BJ (cell line): ENCODE measurements at regions not wholly inside any gene's neighbourhood (a gene's known extent, or its start where the extent isn't known, plus 50 kb on each side); places are given as distances from the start of the nearest gene placed in this dataset.

ENCODE experiments used
- CTCF ChIA-PET: fragments of 350-600 bp; formaldehyde crosslinking; extraction: SDS; loops from one replicate; lab custom pipeline; 2021; ENCODE audit warnings: antibody characterized with exemption, inconsistent platforms; lab: Yijun Ruan, JAX
- POLR2A ChIA-PET: fragments of 300-600 bp; sonication (Branson Sonifier 250); formaldehyde crosslinking; extraction: SDS; loops from one replicate; lab custom pipeline; 2021; ENCODE audit warnings: antibody characterized with exemption; lab: Charles Lee
- DNase-seq: peaks from one replicate; pipeline ENCODE4 v3.0.0-alpha.2; 2011; ENCODE audit warnings: low read depth
- H3K27me3 ChIP-seq: 2 replicates; pipeline ENCODE4 v1.6.0; 2011; ENCODE audit warnings: low read length; ENCODE audit not compliant: control insufficient read depth, insufficient read depth
- H3K36me3 ChIP-seq: 2 replicates; pipeline ENCODE4 v1.5.1; 2011; ENCODE audit warnings: low read length; ENCODE audit not compliant: control insufficient read depth, insufficient read depth
- H3K4me3 ChIP-seq: 2 replicates; pipeline ENCODE4 v1.5.1; 2011; ENCODE audit warnings: low read depth, mild to moderate bottlenecking, control low read depth, low read length
- CTCF ChIP-seq: IDR thresholded peaks from 2 replicates; pipeline ENCODE4 v1.5.1; 2011; ENCODE audit warnings: low read depth, mild to moderate bottlenecking, control low read depth, inconsistent platforms, low read length, moderate library complexity; ENCODE audit not compliant: insufficient read depth

DNA sequence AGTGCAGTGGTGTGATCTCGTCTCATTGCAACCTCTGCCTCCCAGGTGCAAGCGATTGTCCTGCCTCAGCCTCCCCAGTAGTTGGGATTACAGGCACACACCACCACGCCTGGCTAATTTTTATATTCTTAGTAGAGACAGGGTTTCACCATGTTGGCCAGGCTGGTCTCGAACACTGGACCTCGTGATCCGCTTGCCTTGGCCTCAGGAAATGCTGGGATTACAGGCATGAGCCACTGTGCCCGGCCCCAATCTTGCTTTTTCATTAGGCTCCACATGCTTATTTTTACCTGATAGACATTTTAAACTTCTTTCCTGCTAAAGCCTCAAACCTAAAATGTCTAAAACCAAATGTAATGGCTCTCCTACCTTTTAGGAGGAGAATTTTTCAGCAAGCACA is 817.0 kb upstream of the NECTIN3 start:
- TF ChIP-seq CTCF = no peak
- DNase-seq = no peak
- no peaks in the 10 kb centered on the region for H3K36me3 ChIP-seq
- POLR2A ChIA-PET = no interaction called here
- H3K4me3 ChIP-seq = no peak overlapping the region
- CTCF ChIA-PET = interaction anchor here (0.6 kb wide), 1 partner anchor 39 kb away, joined by 3 read pairs; no protein-coding TSS in a partner anchor
- H3K27me3 ChIP-seq = no peaks in the 10 kb centered on the region

DNA sequence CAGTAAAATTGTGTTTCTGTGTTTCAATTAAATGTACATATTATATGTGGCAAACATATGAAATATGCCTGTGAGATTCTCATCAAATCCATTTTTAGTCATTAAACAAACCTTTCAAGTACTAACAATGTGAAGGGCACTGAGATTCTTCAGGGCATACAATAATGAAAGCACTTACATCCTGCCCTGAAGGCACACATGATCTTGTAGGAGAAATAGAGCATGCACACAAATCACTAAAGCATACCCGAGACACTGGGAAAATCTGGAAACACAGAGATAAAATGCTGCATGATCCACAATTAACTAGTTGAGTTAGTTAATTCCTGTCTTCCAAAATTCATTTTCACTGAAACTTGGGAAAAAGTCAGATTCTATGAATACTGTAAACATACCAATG is 810.5 kb upstream of the NECTIN3 start:
- Histone ChIP-seq H3K27me3 (no peaks in the 10 kb centered on the region), H3K4me3 (no peak overlapping the region), H3K36me3 (no peaks in the 10 kb centered on the region)
- no peak for DNase-seq
- ChIA-PET CTCF (no interaction called here), POLR2A (no interaction called here)
- TF ChIP-seq CTCF = no peak

- ChIA-PET CTCF (no interaction called here), POLR2A (no interaction called here)
- no peak for DNase-seq
- H3K36me3 ChIP-seq = no peaks in the 10 kb centered on the region
- H3K27me3 ChIP-seq = no peaks in the 10 kb centered on the region
- no peak overlapping the region for H3K4me3 ChIP-seq
- TF ChIP-seq CTCF = no peak
These were observed 808.7 kb upstream of the NECTIN3 start for GRCh38 chr3:110262896-110263295.

GRCh38 chr3:110265302-110265701 is 806.3 kb upstream of the NECTIN3 start:
- TF ChIP-seq CTCF = no peak
- no peaks in the 10 kb centered on the region for H3K27me3 ChIP-seq
- CTCF ChIA-PET = no interaction called here
- POLR2A ChIA-PET = no interaction called here
- no peaks in the 10 kb centered on the region for H3K36me3 ChIP-seq
- DNase-seq = no peak
- H3K4me3 ChIP-seq = no peak overlapping the region

DNA sequence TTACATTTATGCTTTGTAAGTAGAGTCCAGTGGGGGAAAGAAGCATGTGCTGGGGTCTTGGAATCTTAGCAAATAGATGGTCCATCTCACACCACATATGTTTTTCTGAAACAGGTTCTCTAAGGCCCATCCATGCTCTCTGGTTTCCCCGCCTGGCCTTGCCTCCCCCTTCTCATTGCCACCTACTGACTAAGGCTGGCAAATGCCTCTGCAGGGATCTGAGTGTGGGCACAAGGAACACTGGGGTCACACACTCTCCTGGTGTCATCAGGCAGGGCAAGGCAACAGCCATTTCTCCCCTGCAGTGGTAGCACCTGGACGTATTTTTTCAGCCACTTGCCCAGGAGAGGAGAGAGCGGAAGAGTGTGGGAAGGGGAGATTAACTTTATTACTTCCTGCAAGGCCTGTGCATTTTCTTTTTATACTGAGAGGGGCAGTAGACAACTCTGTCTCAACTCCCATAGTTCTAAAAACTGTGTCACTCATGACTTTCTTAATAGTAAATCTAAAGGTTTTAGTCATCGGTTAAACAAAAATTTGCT is 804.2 kb upstream of the NECTIN3 start:
- CTCF ChIA-PET = interaction anchor here (0.6 to 1.2 kb wide), 2 partner anchors 171 to 1510 kb away, joined by 3 read pairs; no protein-coding TSS in a partner anchor
- no peak for TF ChIP-seq CTCF
- H3K27me3 ChIP-seq = no peaks in the 10 kb centered on the region
- H3K36me3 ChIP-seq = no peaks in the 10 kb centered on the region
- no peak overlapping the region for H3K4me3 ChIP-seq
- no peak for DNase-seq
- POLR2A ChIA-PET = no interaction called here
